ENCODE measurements at regions not wholly inside any gene's neighbourhood (a gene's known extent, or its start where the extent isn't known, plus 50 kb on each side); places are given as distances from the start of the nearest gene placed in this dataset.

DNA sequence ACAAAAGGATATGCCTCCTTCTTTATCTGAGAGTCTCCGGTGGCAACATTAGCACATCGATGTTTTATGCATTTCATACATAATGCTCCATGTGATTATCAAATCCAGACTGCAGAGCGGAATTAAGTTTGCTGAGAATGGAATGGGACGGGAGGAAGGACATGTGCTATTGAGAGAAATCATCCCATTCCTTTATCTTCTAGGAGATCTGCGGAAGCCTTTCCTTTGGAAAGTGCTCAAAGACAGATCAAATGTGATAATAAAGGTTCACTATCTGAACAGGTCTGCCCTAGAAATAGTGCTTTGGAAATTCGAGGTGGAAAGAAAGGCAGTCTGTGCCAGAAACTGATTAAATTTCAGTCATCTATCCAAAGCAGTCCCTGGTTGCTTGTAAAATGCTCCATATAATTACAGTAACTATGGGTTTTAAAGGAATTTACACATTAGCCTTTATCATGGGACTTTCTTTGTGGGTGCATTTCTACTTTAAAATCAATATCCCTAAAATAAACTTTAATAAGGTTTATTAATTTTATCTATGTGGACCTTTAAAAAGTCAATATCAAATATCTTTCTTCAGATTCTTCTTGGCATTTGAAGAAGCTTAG is 473.5 kb upstream of the ADGRL2 start:
- no peak overlapping the region for H3K4me3 Mint-ChIP-seq
- ChIA-PET CTCF (no interaction called here), POLR2A (no interaction called here)
- DNase-seq, result no peak
- H3K36me3 Mint-ChIP-seq (ENCODE audit: low read depth), result no peaks in the 10 kb centered on the region
- H3K4me1 Mint-ChIP-seq, result no peaks in the 10 kb centered on the region
- no peaks in the 10 kb centered on the region for H3K27me3 Mint-ChIP-seq
- TF ChIP-seq, protein P1, sequence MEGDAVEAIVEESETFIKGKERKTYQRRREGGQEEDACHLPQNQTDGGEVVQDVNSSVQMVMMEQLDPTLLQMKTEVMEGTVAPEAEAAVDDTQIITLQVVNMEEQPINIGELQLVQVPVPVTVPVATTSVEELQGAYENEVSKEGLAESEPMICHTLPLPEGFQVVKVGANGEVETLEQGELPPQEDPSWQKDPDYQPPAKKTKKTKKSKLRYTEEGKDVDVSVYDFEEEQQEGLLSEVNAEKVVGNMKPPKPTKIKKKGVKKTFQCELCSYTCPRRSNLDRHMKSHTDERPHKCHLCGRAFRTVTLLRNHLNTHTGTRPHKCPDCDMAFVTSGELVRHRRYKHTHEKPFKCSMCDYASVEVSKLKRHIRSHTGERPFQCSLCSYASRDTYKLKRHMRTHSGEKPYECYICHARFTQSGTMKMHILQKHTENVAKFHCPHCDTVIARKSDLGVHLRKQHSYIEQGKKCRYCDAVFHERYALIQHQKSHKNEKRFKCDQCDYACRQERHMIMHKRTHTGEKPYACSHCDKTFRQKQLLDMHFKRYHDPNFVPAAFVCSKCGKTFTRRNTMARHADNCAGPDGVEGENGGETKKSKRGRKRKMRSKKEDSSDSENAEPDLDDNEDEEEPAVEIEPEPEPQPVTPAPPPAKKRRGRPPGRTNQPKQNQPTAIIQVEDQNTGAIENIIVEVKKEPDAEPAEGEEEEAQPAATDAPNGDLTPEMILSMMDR (IDR thresholded peaks at IDR 0.05), result no peak
- no peak overlapping the region for H3K27ac Mint-ChIP-seq
- no peak for ATAC-seq (ENCODE audit: low read depth)
- intact Hi-C loops (cut with micrococcal nuclease), result no loop called here
- no peaks in the 10 kb centered on the region for H3K9me3 Mint-ChIP-seq

DNA sequence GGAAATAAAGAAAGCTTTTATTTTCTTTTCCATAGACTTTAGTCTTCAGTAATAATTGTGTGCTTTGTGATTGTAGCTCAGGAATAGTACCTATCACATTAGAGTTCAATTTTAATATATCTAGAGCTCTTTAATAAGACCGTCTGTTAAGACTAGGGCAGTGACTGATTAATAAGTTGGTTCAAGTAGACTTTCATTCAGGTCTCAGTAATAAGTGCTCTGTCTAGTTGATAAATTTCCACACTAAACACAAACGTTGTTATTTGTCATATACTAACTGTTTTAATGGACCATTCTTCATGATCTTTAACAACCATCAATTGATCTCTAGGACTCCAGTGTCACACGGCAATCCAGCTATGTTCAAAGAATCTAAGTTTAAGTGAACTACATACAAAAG is 474.5 kb upstream of the ADGRL2 start:
- Mint-ChIP-seq H3K36me3 (ENCODE audit: low read depth) (no peaks in the 10 kb centered on the region), H3K4me1 (no peaks in the 10 kb centered on the region), H3K27ac (no peak overlapping the region), H3K4me3 (no peak overlapping the region), H3K9me3 (no peaks in the 10 kb centered on the region), H3K27me3 (no peaks in the 10 kb centered on the region)
- ChIA-PET POLR2A (no interaction called here), CTCF (no interaction called here)
- TF ChIP-seq, protein P1 (IDR thresholded peaks at IDR 0.05), result no peak
- DNase-seq (no peak), ATAC-seq (ENCODE audit: low read depth) (no peak)
- intact Hi-C loops (cut with micrococcal nuclease), result no loop called here

DNA sequence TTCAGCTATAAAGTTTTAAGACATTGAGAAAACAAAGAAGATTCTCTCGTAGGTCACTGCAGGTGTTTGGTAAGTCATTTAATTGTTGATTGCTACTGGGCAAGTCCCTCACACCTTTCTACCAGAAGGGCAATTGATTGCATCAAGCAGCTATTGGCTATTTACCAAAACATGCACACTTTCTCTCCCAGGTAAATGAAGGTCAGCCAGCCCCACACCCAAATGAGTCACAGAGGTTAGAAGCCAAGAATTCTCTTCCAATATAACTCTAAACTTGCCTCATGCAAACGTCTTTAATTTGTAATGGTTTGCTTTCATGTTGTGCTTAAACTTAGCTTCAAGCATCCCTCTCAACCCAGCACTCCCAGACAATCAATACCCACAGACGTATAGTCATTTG is 475.3 kb upstream of the ADGRL2 start:
- Mint-ChIP-seq H3K4me3 (no peak overlapping the region), H3K4me1 (no peaks in the 10 kb centered on the region), H3K27ac (no peak overlapping the region), H3K9me3 (no peaks in the 10 kb centered on the region), H3K27me3 (no peaks in the 10 kb centered on the region), H3K36me3 (ENCODE audit: low read depth) (no peaks in the 10 kb centered on the region)
- no peak for ATAC-seq (ENCODE audit: low read depth)
- ChIA-PET POLR2A (no interaction called here), CTCF (no interaction called here)
- DNase-seq, result no peak
- intact Hi-C loops (cut with micrococcal nuclease), result no loop called here
- TF ChIP-seq, protein P1 (IDR thresholded peaks at IDR 0.05), result no peak

DNA sequence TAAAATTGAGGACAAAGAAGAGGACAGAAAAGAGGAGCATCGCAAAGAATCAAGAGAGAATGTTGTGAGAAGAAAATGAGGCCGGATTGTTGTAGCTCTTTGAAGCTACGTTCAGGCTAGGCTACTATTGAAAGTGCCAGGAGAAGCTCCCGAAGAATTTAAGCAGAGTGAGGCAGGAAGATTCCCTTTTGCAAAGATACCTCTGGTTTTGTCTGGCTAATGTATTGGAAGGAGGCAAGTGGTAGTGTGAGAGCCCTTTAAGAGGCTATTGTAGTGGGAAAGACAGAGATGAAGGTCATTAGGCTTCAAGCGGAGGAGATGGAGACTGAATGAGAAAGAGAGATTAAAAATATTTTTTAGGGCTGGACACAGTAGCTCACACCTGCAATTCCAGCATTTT is 476.9 kb upstream of the ADGRL2 start:
- CTCF ChIA-PET, result no interaction called here
- TF ChIP-seq, protein P1 (IDR thresholded peaks at IDR 0.05), result no peak
- no peaks in the 10 kb centered on the region for H3K27me3 Mint-ChIP-seq
- intact Hi-C loops (cut with micrococcal nuclease), result no loop called here
- H3K4me3 Mint-ChIP-seq, result no peak overlapping the region
- ATAC-seq (ENCODE audit: low read depth) (no peak), DNase-seq (no peak)
- POLR2A ChIA-PET, result no interaction called here
- no peaks in the 10 kb centered on the region for H3K36me3 Mint-ChIP-seq (ENCODE audit: low read depth)
- no peaks in the 10 kb centered on the region for H3K9me3 Mint-ChIP-seq
- no peak overlapping the region for H3K27ac Mint-ChIP-seq
- no peaks in the 10 kb centered on the region for H3K4me1 Mint-ChIP-seq

DNA sequence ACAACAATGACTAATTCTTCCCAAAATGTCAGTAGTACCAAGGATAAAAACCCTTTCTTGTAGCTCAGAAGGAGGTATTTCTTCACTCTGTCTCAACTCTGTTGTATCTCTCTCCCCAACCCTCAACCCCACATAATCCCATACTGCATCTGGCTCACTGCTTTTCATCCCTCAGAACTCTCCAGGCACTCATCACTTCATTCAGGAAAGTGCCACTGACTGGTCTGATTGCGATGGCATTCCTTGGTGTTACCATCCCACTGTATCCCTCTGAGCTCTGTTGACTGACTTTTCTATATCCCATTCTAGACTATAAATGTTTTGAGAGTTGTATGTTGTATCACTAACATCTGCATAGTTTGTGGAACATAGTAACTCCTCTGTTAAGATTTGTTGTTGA is 483.5 kb upstream of the ADGRL2 start:
- POLR2A ChIA-PET, result no interaction called here

More for the DNA sequence above, 483.5 kb upstream of the ADGRL2 start:
- H3K27me3 Mint-ChIP-seq, result no peaks in the 10 kb centered on the region
- intact Hi-C loops (cut with micrococcal nuclease), result no loop called here
- TF ChIP-seq, protein P1 (IDR thresholded peaks at IDR 0.05), result no peak
- no peak for DNase-seq
- no peaks in the 10 kb centered on the region for H3K36me3 Mint-ChIP-seq (ENCODE audit: low read depth)
- H3K4me1 Mint-ChIP-seq, result no peaks in the 10 kb centered on the region
- H3K27ac Mint-ChIP-seq, result no peak overlapping the region
- CTCF ChIA-PET, result no interaction called here
- ATAC-seq (ENCODE audit: low read depth), result no peak
- H3K9me3 Mint-ChIP-seq, result no peaks in the 10 kb centered on the region
- no peak overlapping the region for H3K4me3 Mint-ChIP-seq
